MM.1S (cell line): ENCODE measurements at regions not wholly inside any gene's neighbourhood (a gene's known extent, or its start where the extent isn't known, plus 50 kb on each side); places are given as distances from the start of the nearest gene placed in this dataset.

Experiments used
- CTCF ChIP-seq: fragments of 300-600 bp; sonication (generic); IDR thresholded peaks from 2 replicates; pipeline ENCODE4 v1.5.1; 2016; ENCODE audit warnings: antibody characterized with exemption, low read length, mixed read lengths
- EZH2 ChIP-seq: fragments of 300-600 bp; sonication (generic); optimal IDR thresholded peaks from 2 replicates; pipeline ENCODE3; 2017; ENCODE audit warnings: low read depth, mild to moderate bottlenecking, antibody characterized with exemption, low read length, mixed read lengths

- TF ChIP-seq CTCF (no peak), EZH2 (no peak)
These were observed 409.2 kb upstream of the DPP6 start for GRCh38 chr7:153642989-153643388.
